Kidney (tissue), 13 donors: ENCODE measurements at regions not wholly inside any gene's neighbourhood (a gene's known extent, or its start where the extent isn't known, plus 50 kb on each side); places are given as distances from the start of the nearest gene placed in this dataset.
A peak's percentile ranks its signal among the peaks of the same experiment; 100 is the strongest.

Experiments used
- DNase-seq, 5 donors: peaks; one replicate each; pipeline ENCODE4 v3.0.0-alpha.2; 2013 to 2020
- FAIRE-seq: peaks from 2 replicates; lab custom pipeline; 2012; peaks lifted over from hg19 to GRCh38; lab: Jason Lieb, UNC
- H3K27ac ChIP-seq, 2 donors: one replicate each; pipeline ENCODE4 v1.7.0; 2013; ENCODE audit warnings: low read depth in 2 of 2, low read length in 2 of 2, inconsistent platforms in 1 of 2
- H3K27me3 ChIP-seq: one replicate; pipeline ENCODE4 v1.7.1; 2013; ENCODE audit warnings: low read length, inconsistent platforms; ENCODE audit not compliant: control insufficient read depth, insufficient read depth
- H3K36me3 ChIP-seq, 3 donors: one replicate each; pipeline versions ENCODE4 v1.7.0 to v1.7.1; 2013; ENCODE audit warnings: low read length in 3 of 3, control low read depth in 1 of 3, inconsistent platforms in 1 of 3; ENCODE audit not compliant: insufficient read depth in 3 of 3, control insufficient read depth in 2 of 3
- H3K4me1 ChIP-seq, 3 donors: one replicate each; pipeline versions ENCODE4 v1.7.0 to v1.7.1; 2013; ENCODE audit warnings: low read length in 3 of 3, inconsistent platforms in 1 of 3, low read depth in 1 of 3; ENCODE audit not compliant: control insufficient read depth in 2 of 3, insufficient read depth in 2 of 3
- H3K4me3 ChIP-seq, 3 donors: one replicate each; pipeline versions ENCODE4 v1.7.0 to v1.8.1; 2013; ENCODE audit warnings: low read length in 3 of 3, control low read depth in 1 of 3, inconsistent platforms in 1 of 3
- H3K9ac ChIP-seq, 3 donors: one replicate each; pipeline versions ENCODE4 v1.7.0 to v1.7.1; 2013; ENCODE audit warnings: low read length in 3 of 3, control low read depth in 1 of 3, inconsistent platforms in 1 of 3
- H3K9me3 ChIP-seq, 3 donors: one replicate each; pipeline versions ENCODE4 v1.7.0 to v1.7.1; 2013; ENCODE audit warnings: low read length in 3 of 3, control low read depth in 1 of 3, inconsistent platforms in 1 of 3; ENCODE audit not compliant: control insufficient read depth in 2 of 3, insufficient read depth in 1 of 3
- CTCF ChIP-seq: IDR thresholded peaks from 3 replicates; pipeline ENCODE4 v1.5.1; 2012; ENCODE audit warnings: mild to moderate bottlenecking, moderate library complexity, borderline replicate concordance; ENCODE audit not compliant: insufficient read depth; ENCODE audit errors: extremely low read depth
- intact Hi-C: fragments of 100-400 bp; cut with DNase I; formaldehyde crosslinking; loops from one replicate; pipeline ENCODE4 v1.11.1; 2022
- donor health status: control.
- donor health status: control.
- donor health status: control.
- donor health status: control.
- donor health status: control.
- donor health status: DM: yes; HTN: yes; CAD: no.
- donor health status: Normal renal cell carcinoma (clear cell type).

DNA sequence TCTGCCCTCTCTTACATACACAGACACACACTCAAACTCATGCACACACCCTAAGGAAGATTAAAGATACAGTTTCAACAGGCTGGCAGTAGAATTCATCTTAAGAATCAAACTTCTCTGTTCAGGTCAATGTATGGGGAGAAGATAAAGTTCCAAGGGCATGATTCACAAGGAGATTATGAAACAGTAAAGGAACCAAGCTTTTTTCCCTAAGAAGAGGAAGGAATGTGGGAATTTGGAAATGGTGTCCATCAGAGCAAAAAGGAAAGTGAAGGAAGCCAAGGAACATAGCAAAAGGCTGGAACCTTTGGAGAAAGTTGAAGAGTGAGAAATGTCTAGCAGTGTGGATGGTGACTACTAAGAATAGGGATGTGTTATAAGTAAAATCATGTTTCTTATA lies 191.0 kb upstream of the NPY2R start:
- intact Hi-C loops: no loop called here
- no peaks in the 10 kb centered on the region for H3K36me3 ChIP-seq
- DNase-seq (no peak), FAIRE-seq (no peak)
- no peak overlapping the region for H3K9ac ChIP-seq
- no peak overlapping the region for H3K27ac ChIP-seq
- no peaks in the 10 kb centered on the region for H3K9me3 ChIP-seq
- H3K4me1 ChIP-seq: no peaks in the 10 kb centered on the region
- TF ChIP-seq CTCF: no peak
- no peak overlapping the region for H3K4me3 ChIP-seq
- H3K27me3 ChIP-seq: no peaks in the 10 kb centered on the region

GRCh38 chr4:155025762-155026457 lies 182.5 kb upstream of the NPY2R start:
- peak; percentile 39 for TF ChIP-seq CTCF
- Histone ChIP-seq H3K9ac (no peak overlapping the region), H3K27ac (no peak overlapping the region), H3K27me3 (no peaks in the 10 kb centered on the region), H3K4me1 (no peaks in the 10 kb centered on the region), H3K9me3 (no peaks in the 10 kb centered on the region), H3K36me3 (no peaks in the 10 kb centered on the region), H3K4me3 (no peak overlapping the region)
- no peak for FAIRE-seq
- intact Hi-C loops: no loop called here
- peak in 4 of 5 donors; percentile 43 to 75 (median 62) for DNase-seq

- TF ChIP-seq CTCF: no peak
- Histone ChIP-seq H3K4me3 (no peak overlapping the region), H3K4me1 (no peaks in the 10 kb centered on the region), H3K27me3 (no peaks in the 10 kb centered on the region), H3K9ac (no peak overlapping the region), H3K9me3 (no peaks in the 10 kb centered on the region), H3K27ac (no peak overlapping the region), H3K36me3 (no peaks in the 10 kb centered on the region)
- DNase-seq: no peak
- intact Hi-C loops: no loop called here
- no peak for FAIRE-seq
These were observed 181.7 kb upstream of the NPY2R start for GRCh38 chr4:155026715-155027114.
